A549 (cell line): ENCODE measurements at regions not wholly inside any gene's neighbourhood (a gene's known extent, or its start where the extent isn't known, plus 50 kb on each side); places are given as distances from the start of the nearest gene placed in this dataset.

Experiments used
- BHLHE40 ChIP-seq: IDR thresholded peaks from 2 replicates; pipeline ENCODE4 v1.6.1; 2012; ENCODE audit warnings: low read depth, low read length, inconsistent platforms
- CBX2 ChIP-seq: fragments of 200-600 bp; sonication (generic); IDR thresholded peaks from 2 replicates; pipeline ENCODE4 v1.6.1; 2016; ENCODE audit warnings: low read depth, mild to moderate bottlenecking, borderline replicate concordance
- CEBPB ChIP-seq, 2 experiments: fragments of >200 bp in 1 of 2; sonication (Bioruptor Twin) in 1 of 2; formaldehyde crosslinking in 1 of 2; IDR thresholded peaks; 2 replicates each; pipeline ENCODE4 v1.6.1; 2012 to 2016
- CHD2 ChIP-seq: fragments of 150-350 bp; IDR thresholded peaks from 2 replicates; pipeline ENCODE4 v1.6.1; 2014; ENCODE audit warnings: low read length; ENCODE audit not compliant: partially characterized antibody
- CTCF ChIP-seq: fragments of >200 bp; sonication (Bioruptor Twin); formaldehyde crosslinking; IDR thresholded peaks from 3 replicates; pipeline ENCODE4 v1.5.1; 2016
- ELK1 ChIP-seq: fragments of 150-350 bp; IDR thresholded peaks from 2 replicates; pipeline ENCODE4 v1.6.1; 2014; ENCODE audit warnings: low read depth, mild to moderate bottlenecking, low read length
- KDM1A ChIP-seq: fragments of 200-600 bp; sonication (generic); IDR thresholded peaks from 2 replicates; pipeline ENCODE4 v1.6.1; 2016; ENCODE audit warnings: low read depth, mild to moderate bottlenecking
- MYC ChIP-seq: IDR thresholded peaks from 2 replicates; pipeline ENCODE4 v1.6.1; 2012; ENCODE audit warnings: mild to moderate bottlenecking, inconsistent platforms, low read length, improper control_type of control experiment, borderline replicate concordance
- POLR2A ChIP-seq: IDR thresholded peaks from 2 replicates; pipeline ENCODE4 v1.6.1; 2012; ENCODE audit warnings: mild to moderate bottlenecking, low read length
- REST ChIP-seq: fragments of 200-600 bp; sonication (generic); IDR thresholded peaks from 2 replicates; pipeline ENCODE4 v1.6.1; 2016; ENCODE audit warnings: antibody characterized with exemption, mild to moderate bottlenecking, moderate library complexity
- SMC3 ChIP-seq: fragments of >200 bp; sonication (Bioruptor Twin); formaldehyde crosslinking; IDR thresholded peaks from 3 replicates; pipeline ENCODE4 v1.6.1; 2018; ENCODE audit warnings: inconsistent platforms
- TP53 ChIP-seq: fragments of 250-450 bp; sonication (Bioruptor Pico); IDR thresholded peaks from 2 replicates; pipeline ENCODE4 v1.5.0; 2021; ENCODE audit warnings: mild to moderate bottlenecking, moderate library complexity
- ZNF302 ChIP-seq: fragments of 250-450 bp; sonication (Bioruptor Pico); IDR thresholded peaks from 2 replicates; pipeline ENCODE4 v1.9.0; 2021; ENCODE audit warnings: inconsistent platforms, mild to moderate bottlenecking, moderate library complexity

GRCh38 chr14:36229262-36229661 lies 52.7 kb upstream of the PTCSC3 start:
- no peak for TF ChIP-seq POLR2A
- no peak for TF ChIP-seq KDM1A
- no peak for TF ChIP-seq CTCF
- no peak for TF ChIP-seq REST
- TF ChIP-seq MYC: no peak
- no peak for TF ChIP-seq CBX2
- no peak for TF ChIP-seq ELK1
- TF ChIP-seq TP53 (CRISPR knock-in tag): no peak
- TF ChIP-seq CEBPB (IDR thresholded peaks at IDR 0.05): no peak
- no peak for TF ChIP-seq CHD2
- TF ChIP-seq BHLHE40: no peak
- no peak for TF ChIP-seq SMC3
- no peak for TF ChIP-seq ZNF302 (CRISPR knock-in tag)
